ENCODE measurements at regions not wholly inside any gene's neighbourhood (a gene's known extent, or its start where the extent isn't known, plus 50 kb on each side); places are given as distances from the start of the nearest gene placed in this dataset.

DNA sequence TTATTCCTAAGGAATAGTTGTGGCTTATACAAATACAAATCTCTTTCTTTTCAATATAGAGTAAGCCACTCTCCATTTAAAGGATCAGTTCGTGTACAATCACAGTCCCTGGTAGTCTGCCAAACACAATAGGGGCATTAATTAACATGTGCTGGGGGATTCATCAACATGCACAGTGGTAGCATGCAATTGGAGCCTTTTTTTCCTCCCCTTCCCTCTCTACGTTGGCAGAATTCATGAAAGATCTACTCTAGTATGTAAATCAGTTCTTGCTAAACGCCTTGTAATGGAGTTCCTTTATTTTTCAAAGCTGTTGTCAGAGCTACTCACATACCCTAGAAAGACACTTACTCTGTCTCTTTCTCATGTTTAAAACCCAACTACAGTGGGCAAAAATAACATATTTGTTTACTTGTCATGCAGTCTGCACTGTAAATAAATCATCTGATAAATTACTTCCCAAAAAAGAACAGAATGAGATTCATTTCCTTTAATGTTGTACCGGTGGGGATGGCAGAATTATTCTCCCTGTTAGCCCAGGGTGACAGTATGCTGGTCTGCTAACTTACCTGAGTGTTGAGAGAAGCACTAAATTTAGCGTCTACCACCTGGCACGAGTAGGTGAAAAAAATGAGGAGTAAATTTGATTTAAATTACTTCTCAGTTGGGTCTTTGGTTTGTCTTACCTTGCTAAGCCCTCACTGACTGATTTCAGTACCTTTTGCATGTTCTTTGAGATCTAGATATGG, 341.5 kb upstream of the CCNH start (continued):
- TF ChIP-seq, protein P1, sequence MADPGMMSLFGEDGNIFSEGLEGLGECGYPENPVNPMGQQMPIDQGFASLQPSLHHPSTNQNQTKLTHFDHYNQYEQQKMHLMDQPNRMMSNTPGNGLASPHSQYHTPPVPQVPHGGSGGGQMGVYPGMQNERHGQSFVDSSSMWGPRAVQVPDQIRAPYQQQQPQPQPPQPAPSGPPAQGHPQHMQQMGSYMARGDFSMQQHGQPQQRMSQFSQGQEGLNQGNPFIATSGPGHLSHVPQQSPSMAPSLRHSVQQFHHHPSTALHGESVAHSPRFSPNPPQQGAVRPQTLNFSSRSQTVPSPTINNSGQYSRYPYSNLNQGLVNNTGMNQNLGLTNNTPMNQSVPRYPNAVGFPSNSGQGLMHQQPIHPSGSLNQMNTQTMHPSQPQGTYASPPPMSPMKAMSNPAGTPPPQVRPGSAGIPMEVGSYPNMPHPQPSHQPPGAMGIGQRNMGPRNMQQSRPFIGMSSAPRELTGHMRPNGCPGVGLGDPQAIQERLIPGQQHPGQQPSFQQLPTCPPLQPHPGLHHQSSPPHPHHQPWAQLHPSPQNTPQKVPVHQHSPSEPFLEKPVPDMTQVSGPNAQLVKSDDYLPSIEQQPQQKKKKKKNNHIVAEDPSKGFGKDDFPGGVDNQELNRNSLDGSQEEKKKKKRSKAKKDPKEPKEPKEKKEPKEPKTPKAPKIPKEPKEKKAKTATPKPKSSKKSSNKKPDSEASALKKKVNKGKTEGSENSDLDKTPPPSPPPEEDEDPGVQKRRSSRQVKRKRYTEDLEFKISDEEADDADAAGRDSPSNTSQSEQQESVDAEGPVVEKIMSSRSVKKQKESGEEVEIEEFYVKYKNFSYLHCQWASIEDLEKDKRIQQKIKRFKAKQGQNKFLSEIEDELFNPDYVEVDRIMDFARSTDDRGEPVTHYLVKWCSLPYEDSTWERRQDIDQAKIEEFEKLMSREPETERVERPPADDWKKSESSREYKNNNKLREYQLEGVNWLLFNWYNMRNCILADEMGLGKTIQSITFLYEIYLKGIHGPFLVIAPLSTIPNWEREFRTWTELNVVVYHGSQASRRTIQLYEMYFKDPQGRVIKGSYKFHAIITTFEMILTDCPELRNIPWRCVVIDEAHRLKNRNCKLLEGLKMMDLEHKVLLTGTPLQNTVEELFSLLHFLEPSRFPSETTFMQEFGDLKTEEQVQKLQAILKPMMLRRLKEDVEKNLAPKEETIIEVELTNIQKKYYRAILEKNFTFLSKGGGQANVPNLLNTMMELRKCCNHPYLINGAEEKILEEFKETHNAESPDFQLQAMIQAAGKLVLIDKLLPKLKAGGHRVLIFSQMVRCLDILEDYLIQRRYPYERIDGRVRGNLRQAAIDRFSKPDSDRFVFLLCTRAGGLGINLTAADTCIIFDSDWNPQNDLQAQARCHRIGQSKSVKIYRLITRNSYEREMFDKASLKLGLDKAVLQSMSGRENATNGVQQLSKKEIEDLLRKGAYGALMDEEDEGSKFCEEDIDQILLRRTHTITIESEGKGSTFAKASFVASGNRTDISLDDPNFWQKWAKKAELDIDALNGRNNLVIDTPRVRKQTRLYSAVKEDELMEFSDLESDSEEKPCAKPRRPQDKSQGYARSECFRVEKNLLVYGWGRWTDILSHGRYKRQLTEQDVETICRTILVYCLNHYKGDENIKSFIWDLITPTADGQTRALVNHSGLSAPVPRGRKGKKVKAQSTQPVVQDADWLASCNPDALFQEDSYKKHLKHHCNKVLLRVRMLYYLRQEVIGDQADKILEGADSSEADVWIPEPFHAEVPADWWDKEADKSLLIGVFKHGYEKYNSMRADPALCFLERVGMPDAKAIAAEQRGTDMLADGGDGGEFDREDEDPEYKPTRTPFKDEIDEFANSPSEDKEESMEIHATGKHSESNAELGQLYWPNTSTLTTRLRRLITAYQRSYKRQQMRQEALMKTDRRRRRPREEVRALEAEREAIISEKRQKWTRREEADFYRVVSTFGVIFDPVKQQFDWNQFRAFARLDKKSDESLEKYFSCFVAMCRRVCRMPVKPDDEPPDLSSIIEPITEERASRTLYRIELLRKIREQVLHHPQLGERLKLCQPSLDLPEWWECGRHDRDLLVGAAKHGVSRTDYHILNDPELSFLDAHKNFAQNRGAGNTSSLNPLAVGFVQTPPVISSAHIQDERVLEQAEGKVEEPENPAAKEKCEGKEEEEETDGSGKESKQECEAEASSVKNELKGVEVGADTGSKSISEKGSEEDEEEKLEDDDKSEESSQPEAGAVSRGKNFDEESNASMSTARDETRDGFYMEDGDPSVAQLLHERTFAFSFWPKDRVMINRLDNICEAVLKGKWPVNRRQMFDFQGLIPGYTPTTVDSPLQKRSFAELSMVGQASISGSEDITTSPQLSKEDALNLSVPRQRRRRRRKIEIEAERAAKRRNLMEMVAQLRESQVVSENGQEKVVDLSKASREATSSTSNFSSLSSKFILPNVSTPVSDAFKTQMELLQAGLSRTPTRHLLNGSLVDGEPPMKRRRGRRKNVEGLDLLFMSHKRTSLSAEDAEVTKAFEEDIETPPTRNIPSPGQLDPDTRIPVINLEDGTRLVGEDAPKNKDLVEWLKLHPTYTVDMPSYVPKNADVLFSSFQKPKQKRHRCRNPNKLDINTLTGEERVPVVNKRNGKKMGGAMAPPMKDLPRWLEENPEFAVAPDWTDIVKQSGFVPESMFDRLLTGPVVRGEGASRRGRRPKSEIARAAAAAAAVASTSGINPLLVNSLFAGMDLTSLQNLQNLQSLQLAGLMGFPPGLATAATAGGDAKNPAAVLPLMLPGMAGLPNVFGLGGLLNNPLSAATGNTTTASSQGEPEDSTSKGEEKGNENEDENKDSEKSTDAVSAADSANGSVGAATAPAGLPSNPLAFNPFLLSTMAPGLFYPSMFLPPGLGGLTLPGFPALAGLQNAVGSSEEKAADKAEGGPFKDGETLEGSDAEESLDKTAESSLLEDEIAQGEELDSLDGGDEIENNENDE (IDR thresholded peaks at IDR 0.05; ENCODE audit: low read depth, low read length): no peak
- TF ChIP-seq POU5F1 (IDR thresholded peaks at IDR 0.05; ENCODE audit: borderline replicate concordance, low read depth, low read length, partially characterized antibody) (no peak), FOS (IDR thresholded peaks at IDR 0.05; ENCODE audit: extremely low read depth, insufficient read length) (no peak), ZKSCAN3 (CRISPR knock-in tag; IDR thresholded peaks at IDR 0.05) (no peak), ZFP30 (CRISPR knock-in tag; IDR thresholded peaks at IDR 0.05; ENCODE audit: borderline replicate concordance) (no peak)

All from K562 (cell line).